HepG2 (cell line): ENCODE measurements at regions not wholly inside any gene's neighbourhood (a gene's known extent, or its start where the extent isn't known, plus 50 kb on each side); places are given as distances from the start of the nearest gene placed in this dataset.

Experiments used
- AHDC1 ChIP-seq: sonication (generic); formaldehyde crosslinking; IDR thresholded peaks from 2 replicates; pipeline ENCODE4 v1.5.1; 2020; ENCODE audit warnings: mild to moderate bottlenecking, missing genetic modification reagents, borderline replicate concordance
- CTCF ChIP-seq: sonication (generic); formaldehyde crosslinking; IDR thresholded peaks from 2 replicates; pipeline ENCODE4 v1.5.0; 2020; ENCODE audit warnings: mild to moderate bottlenecking, missing genetic modification reagents, moderate library complexity
- E2F5 ChIP-seq: sonication (generic); formaldehyde crosslinking; conservative IDR thresholded peaks from 2 replicates; pipeline ENCODE4 v1.4.0; 2020; ENCODE audit warnings: missing genetic modification reagents
- FOXP1 ChIP-seq, 2 experiments: fragments of 450-650 bp in 1 of 2; IDR thresholded peaks; 2 replicates each; pipeline ENCODE4 v1.6.1; 2017 to 2018; ENCODE audit warnings: antibody characterized with exemption in 1 of 2
- HINFP ChIP-seq: sonication (generic); formaldehyde crosslinking; IDR thresholded peaks from 2 replicates; pipeline ENCODE4 v1.4.0; 2020; ENCODE audit warnings: low read depth, mild to moderate bottlenecking, missing genetic modification reagents
- SRSF9 ChIP-seq: fragments of 200-400 bp; formaldehyde crosslinking; IDR thresholded peaks from 2 replicates; pipeline ENCODE4 v1.6.1; 2018; ENCODE audit warnings: borderline replicate concordance, mild to moderate bottlenecking, low read depth, low read length; ENCODE audit not compliant: insufficient read depth, poor library complexity, severe bottlenecking
- THAP9 ChIP-seq: sonication (generic); formaldehyde crosslinking; IDR thresholded peaks from 2 replicates; pipeline ENCODE4; 2020; ENCODE audit warnings: missing genetic modification reagents, mild to moderate bottlenecking, borderline replicate concordance
- ZKSCAN5 ChIP-seq: sonication (generic); formaldehyde crosslinking; IDR thresholded peaks from 2 replicates; pipeline ENCODE4 v1.5.1; 2020; ENCODE audit warnings: mild to moderate bottlenecking, missing genetic modification reagents
- ZNF138 ChIP-seq: sonication (generic); formaldehyde crosslinking; IDR thresholded peaks from 2 replicates; pipeline ENCODE4 v1.5.0; 2020; ENCODE audit warnings: mild to moderate bottlenecking, low read depth, missing genetic modification reagents
- ZNF235 ChIP-seq: sonication (generic); formaldehyde crosslinking; IDR thresholded peaks from 2 replicates; pipeline ENCODE4 v1.8.1; 2023; ENCODE audit warnings: mild to moderate bottlenecking, missing genetic modification reagents, borderline replicate concordance
- ZNF558 ChIP-seq: sonication (generic); formaldehyde crosslinking; IDR thresholded peaks from 2 replicates; pipeline ENCODE4 v1.9.0; 2022; ENCODE audit warnings: mild to moderate bottlenecking, missing genetic modification reagents, borderline replicate concordance
- ZNF652 ChIP-seq: IDR thresholded peaks from 2 replicates; pipeline ENCODE4 v1.6.1; 2016; ENCODE audit warnings: low read depth, borderline replicate concordance
- ZNF7 ChIP-seq: IDR thresholded peaks from 2 replicates; pipeline ENCODE4 v1.6.1; 2016; ENCODE audit warnings: missing biosample characterization, missing genetic modification reagents

GRCh38 chr6:82602776-82603175, 239.2 kb downstream of the TPBG start (continued):
- TF ChIP-seq E2F5 (CRISPR knock-in tag) (no peak), ZNF138 (CRISPR knock-in tag) (no peak), AHDC1 (no peak), SRSF9 (no peak), ZNF7 (no peak), ZKSCAN5 (CRISPR knock-in tag) (no peak), FOXP1 (IDR thresholded peaks at IDR 0.05) (no peak), FOXP1 (CRISPR knock-in tag; IDR thresholded peaks at IDR 0.05) (no peak), ZNF558 (no peak), HINFP (CRISPR knock-in tag) (no peak), THAP9 (CRISPR knock-in tag) (no peak), ZNF652 (CRISPR knock-in tag) (no peak), CTCF (CRISPR knock-in tag) (no peak), ZNF235 (CRISPR knock-in tag) (no peak)
